NCI-H2196 (cell line): ENCODE measurements at regions not wholly inside any gene's neighbourhood (a gene's known extent, or its start where the extent isn't known, plus 50 kb on each side); places are given as distances from the start of the nearest gene placed in this dataset.

Experiments
- DNase-seq: peaks from one replicate; lab custom pipeline; 2025; ENCODE audit not compliant: unreplicated experiment; lab: John Stamatoyannopoulos, UW

GRCh38 chr7:108947526-108947925, 377.9 kb downstream of the DNAJB9 start:
- no peak for DNase-seq

- no peak for DNase-seq
These were observed 402.3 kb downstream of the DNAJB9 start for GRCh38 chr7:108972004-108972403.

GRCh38 chr7:108973075-108973474, 403.4 kb downstream of the DNAJB9 start:
- no peak for DNase-seq

- no peak for DNase-seq
These were observed 405.0 kb downstream of the DNAJB9 start for GRCh38 chr7:108974641-108975040.

- DNase-seq: no peak
These were observed 415.4 kb downstream of the DNAJB9 start for GRCh38 chr7:108985037-108985436.

GRCh38 chr7:108989319-108989718, 419.6 kb downstream of the DNAJB9 start:
- DNase-seq: no peak

GRCh38 chr7:108997480-108997879, 427.8 kb downstream of the DNAJB9 start:
- DNase-seq: no peak

GRCh38 chr7:109003742-109004141, 434.1 kb downstream of the DNAJB9 start:
- DNase-seq: no peak

GRCh38 chr7:109009636-109010035, 440.0 kb downstream of the DNAJB9 start:
- DNase-seq: no peak

- DNase-seq: no peak
These were observed 450.6 kb downstream of the DNAJB9 start for GRCh38 chr7:109020251-109020650.

GRCh38 chr7:109021390-109021789, 451.7 kb downstream of the DNAJB9 start:
- no peak for DNase-seq

- DNase-seq: no peak
These were observed 460.2 kb downstream of the DNAJB9 start for GRCh38 chr7:109029866-109030265.

- DNase-seq: no peak
These were observed 475.0 kb downstream of the DNAJB9 start for GRCh38 chr7:109044691-109045090.

GRCh38 chr7:109049366-109049765, 479.7 kb downstream of the DNAJB9 start:
- no peak for DNase-seq

GRCh38 chr7:109059089-109059488, 489.4 kb downstream of the DNAJB9 start:
- no peak for DNase-seq

GRCh38 chr7:109062798-109063197, 493.1 kb downstream of the DNAJB9 start:
- DNase-seq: no peak

- DNase-seq: no peak
These were observed 503.9 kb downstream of the DNAJB9 start for GRCh38 chr7:109073543-109073942.

- no peak for DNase-seq
These were observed 506.8 kb downstream of the DNAJB9 start for GRCh38 chr7:109076396-109076972.

- DNase-seq: no peak
These were observed 521.4 kb downstream of the DNAJB9 start for GRCh38 chr7:109091042-109091441.

GRCh38 chr7:109092268-109092667, 522.6 kb downstream of the DNAJB9 start:
- DNase-seq: no peak

GRCh38 chr7:109101332-109101731, 531.7 kb downstream of the DNAJB9 start:
- no peak for DNase-seq

GRCh38 chr7:109109558-109109957, 539.9 kb downstream of the DNAJB9 start:
- DNase-seq: no peak

- no peak for DNase-seq
These were observed 541.4 kb downstream of the DNAJB9 start for GRCh38 chr7:109111086-109111485.
